ENCODE measurements at regions not wholly inside any gene's neighbourhood (a gene's known extent, or its start where the extent isn't known, plus 50 kb on each side); places are given as distances from the start of the nearest gene placed in this dataset.
"Not testable (repeated sequence)": the region's sequence is repeated elsewhere in the genome, so short reads cannot be mapped to it uniquely, and the experiment has no call there.

DNA sequence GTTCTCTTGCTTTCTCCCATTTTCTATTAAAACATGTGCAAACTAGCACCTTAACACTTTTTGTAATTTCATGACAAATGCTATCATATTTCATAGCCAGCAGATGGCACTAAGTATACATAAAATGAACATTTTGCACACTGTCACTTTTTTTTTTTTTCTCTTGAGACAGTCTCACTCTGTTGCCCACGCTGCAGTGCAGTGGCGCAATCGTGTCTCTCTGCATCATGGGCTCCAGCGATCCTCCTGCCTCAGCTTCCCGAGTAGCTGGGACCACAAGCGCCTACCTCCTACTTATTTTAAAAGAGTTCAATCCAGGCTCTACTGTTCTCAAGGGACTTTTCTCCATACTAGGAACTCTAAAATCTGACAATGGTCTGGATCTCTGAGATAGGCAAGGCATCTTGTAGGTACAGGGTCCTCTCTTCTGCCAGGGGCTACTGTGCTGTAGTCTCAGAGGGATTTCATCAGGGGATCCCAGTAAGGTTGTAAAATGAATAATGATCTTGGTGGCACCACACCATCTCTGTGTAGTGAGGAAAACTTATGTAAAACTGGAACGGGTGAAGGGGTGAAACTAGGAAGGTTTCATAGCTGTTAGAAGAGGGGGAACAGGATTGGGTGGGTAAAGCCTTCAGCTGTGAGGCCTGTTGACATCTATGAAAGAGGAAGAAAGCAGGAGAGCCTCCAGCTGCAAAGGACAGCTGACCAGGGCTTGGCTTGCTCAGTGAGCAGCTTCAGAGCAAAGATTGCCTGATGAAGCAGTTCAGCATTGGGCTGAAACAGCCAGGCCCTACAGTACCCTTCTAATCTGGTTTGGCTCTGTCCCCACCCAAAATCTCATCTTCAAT lies 196.9 kb downstream of the AVL9 start:
- TF ChIP-seq, protein P1, sequence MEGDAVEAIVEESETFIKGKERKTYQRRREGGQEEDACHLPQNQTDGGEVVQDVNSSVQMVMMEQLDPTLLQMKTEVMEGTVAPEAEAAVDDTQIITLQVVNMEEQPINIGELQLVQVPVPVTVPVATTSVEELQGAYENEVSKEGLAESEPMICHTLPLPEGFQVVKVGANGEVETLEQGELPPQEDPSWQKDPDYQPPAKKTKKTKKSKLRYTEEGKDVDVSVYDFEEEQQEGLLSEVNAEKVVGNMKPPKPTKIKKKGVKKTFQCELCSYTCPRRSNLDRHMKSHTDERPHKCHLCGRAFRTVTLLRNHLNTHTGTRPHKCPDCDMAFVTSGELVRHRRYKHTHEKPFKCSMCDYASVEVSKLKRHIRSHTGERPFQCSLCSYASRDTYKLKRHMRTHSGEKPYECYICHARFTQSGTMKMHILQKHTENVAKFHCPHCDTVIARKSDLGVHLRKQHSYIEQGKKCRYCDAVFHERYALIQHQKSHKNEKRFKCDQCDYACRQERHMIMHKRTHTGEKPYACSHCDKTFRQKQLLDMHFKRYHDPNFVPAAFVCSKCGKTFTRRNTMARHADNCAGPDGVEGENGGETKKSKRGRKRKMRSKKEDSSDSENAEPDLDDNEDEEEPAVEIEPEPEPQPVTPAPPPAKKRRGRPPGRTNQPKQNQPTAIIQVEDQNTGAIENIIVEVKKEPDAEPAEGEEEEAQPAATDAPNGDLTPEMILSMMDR (IDR thresholded peaks at IDR 0.05; ENCODE audit: insufficient read depth, low read length) = not testable (repeated sequence)
- TF ChIP-seq GABPA, POLR2AphosphoS5 (IDR thresholded peaks at IDR 0.05; ENCODE audit: low read depth): not testable (repeated sequence)

All from HL-60 (cell line).